Adrenal gland (tissue), 9 donors: ENCODE measurements at regions not wholly inside any gene's neighbourhood (a gene's known extent, or its start where the extent isn't known, plus 50 kb on each side); places are given as distances from the start of the nearest gene placed in this dataset.

Experiments used
- DNase-seq, 7 donors: peaks; one replicate each; pipeline ENCODE4 v3.0.0-alpha.2; 2019 to 2020
- H3K27ac ChIP-seq, 5 donors: fragments of 200-600 bp; sonication (generic) in 4 of 5; 1 replicate in 3 of 5; 2 replicates in 2 of 5; pipeline versions ENCODE4 v1.5.1 to v1.8.0; 2016 to 2020; ENCODE audit warnings: mild to moderate bottlenecking in 1 of 5
- H3K27me3 ChIP-seq: fragments of 200-600 bp; 2 replicates; pipeline ENCODE4 v1.8.0; 2021
- H3K36me3 ChIP-seq, 2 donors: fragments of 200-600 bp; replicated peaks in 1 of 2; 1 replicate in 1 of 2; 2 replicates in 1 of 2; pipeline versions ENCODE4 v1.5.1 to v1.8.0; 2018 to 2022
- H3K4me1 ChIP-seq, 2 donors: fragments of 200-600 bp; replicated peaks in 1 of 2; 1 replicate in 1 of 2; 2 replicates in 1 of 2; pipeline versions ENCODE4 v1.5.1 to v1.8.0; 2018 to 2021
- H3K4me3 ChIP-seq, 4 donors: fragments of 200-600 bp; sonication (generic) in 3 of 4; one replicate each; pipeline ENCODE4 v1.5.1; 2016 to 2018
- H3K9me3 ChIP-seq, 3 donors: fragments of 200-600 bp; sonication (generic) in 1 of 3; replicated peaks in 1 of 3; 1 replicate in 2 of 3; 2 replicates in 1 of 3; pipeline versions ENCODE4 v1.5.1 to v1.8.0; 2016 to 2021
- CTCF ChIP-seq, 6 experiments: fragments of 450-650 bp in 4 of 6; fragments of 200-600 bp in 2 of 6; sonication (generic) in 1 of 6; IDR thresholded peaks; 1 replicate in 5 of 6; 2 replicates in 1 of 6; pipeline versions ENCODE4 v1.5.1 to v1.8.0; 2016 to 2021; ENCODE audit warnings: antibody characterized with exemption in 6 of 6, mild to moderate bottlenecking in 2 of 6, moderate library complexity in 1 of 6
- POLR2A ChIP-seq, 2 donors: fragments of 450-650 bp; IDR thresholded peaks; one replicate each; pipeline ENCODE4 v1.6.1; 2017; ENCODE audit warnings: antibody characterized with exemption in 2 of 2, mild to moderate bottlenecking in 2 of 2, moderate library complexity in 1 of 2
- WGBS, 4 donors: extraction: QIAGEN DNeasy Blood & Tissue Kit in 2 of 4; methylation state at CpG; one replicate each; pipeline versions ENCODE4 v1.1.5 to v1.1.7; 2013 to 2017; 5-methylcytosine and 5-hydroxymethylcytosine counted together
- intact Hi-C, 2 donors: fragments of 100-400 bp; cut with DNase I; formaldehyde crosslinking; loops; one replicate each; pipeline versions ENCODE4 v1.14.1 to v1.15.0; 2022 to 2023
- donor health status: healthy with polysubstance abuse.
- donor health status: Bipolar disorder and iron deficiency.
- donor health status: DM: yes; HTN: yes; CAD: no.
- donor health status: DM: no; HTN: no; CAD: no.
- donor health status: DM: no; HTN: no; CAD: no.

DNA sequence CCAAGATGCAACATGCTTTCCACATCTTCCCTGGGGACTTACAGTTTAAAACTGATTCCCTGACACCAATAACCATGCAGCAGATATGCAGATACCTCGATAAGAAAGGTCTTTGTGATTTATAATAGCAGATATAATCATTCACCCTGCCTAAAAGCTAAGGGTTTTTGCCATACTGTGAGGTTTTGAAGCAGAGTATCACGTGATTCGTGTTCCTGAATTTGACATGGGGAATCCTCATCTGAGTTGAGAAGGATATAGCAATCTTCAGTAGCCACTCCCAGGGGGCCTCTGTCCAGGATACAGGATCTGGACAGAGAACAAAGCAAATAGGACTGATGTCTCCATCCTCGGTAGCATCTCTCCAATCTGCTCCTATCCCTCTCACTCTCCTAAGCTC, 79.1 kb upstream of the SDK2 start:
- WGBS, 4 donors: 64 to 81% (median 71%) methylated on average over 4 of the region's 4 CpGs
- TF ChIP-seq CTCF (IDR thresholded peaks at IDR 0.05) (no peak), POLR2A (IDR thresholded peaks at IDR 0.05) (no peak)
- no peak overlapping the region for H3K4me3 ChIP-seq
- H3K9me3 ChIP-seq: no peaks in the 10 kb centered on the region
- no peaks in the 10 kb centered on the region for H3K4me1 ChIP-seq
- H3K36me3 ChIP-seq: no peaks in the 10 kb centered on the region
- intact Hi-C loops: no loop called here
- H3K27ac ChIP-seq: no peak overlapping the region
- H3K27me3 ChIP-seq: no peaks in the 10 kb centered on the region
- DNase-seq: no peak

DNA sequence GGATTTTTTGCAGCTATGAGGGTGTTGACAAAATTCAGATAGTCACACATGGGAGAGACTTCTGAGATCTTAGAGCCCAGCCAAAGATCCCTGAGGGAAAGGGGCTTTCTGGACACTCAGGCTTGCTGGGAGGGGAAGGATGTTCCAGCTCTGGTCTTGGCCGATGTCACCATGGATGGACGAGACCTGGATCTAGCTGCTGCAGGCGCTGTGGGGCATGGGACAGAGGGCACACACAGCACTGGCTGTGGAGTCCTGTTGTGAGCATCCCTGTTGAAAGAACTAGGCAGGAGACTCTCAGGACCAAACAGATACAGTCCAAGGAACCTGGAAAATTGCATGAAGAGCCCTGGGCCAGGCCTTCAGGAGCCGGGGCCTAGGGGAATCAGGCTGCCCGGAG, 80.1 kb upstream of the SDK2 start:
- TF ChIP-seq POLR2A (IDR thresholded peaks at IDR 0.05) (no peak), CTCF (IDR thresholded peaks at IDR 0.05) (no peak)
- no peaks in the 10 kb centered on the region for H3K36me3 ChIP-seq
- H3K27ac ChIP-seq: no peak overlapping the region
- WGBS, 4 donors: 71 to 100% (median 91%) methylated on average over 3 to 5 of the region's 5 CpGs
- no peaks in the 10 kb centered on the region for H3K27me3 ChIP-seq
- intact Hi-C loops: no loop called here
- H3K4me1 ChIP-seq: no peaks in the 10 kb centered on the region
- H3K9me3 ChIP-seq: no peaks in the 10 kb centered on the region
- H3K4me3 ChIP-seq: no peak overlapping the region
- DNase-seq: no peak

GRCh38 chr17:73724990-73725389, 80.7 kb upstream of the SDK2 start:
- no peak for TF ChIP-seq CTCF (IDR thresholded peaks at IDR 0.05)
- no peak for TF ChIP-seq POLR2A (IDR thresholded peaks at IDR 0.05)
- no peaks in the 10 kb centered on the region for H3K4me1 ChIP-seq
- no peaks in the 10 kb centered on the region for H3K36me3 ChIP-seq
- H3K4me3 ChIP-seq: no peak overlapping the region
- DNase-seq: no peak
- H3K27me3 ChIP-seq: no peaks in the 10 kb centered on the region
- H3K27ac ChIP-seq: no peak overlapping the region
- 75 to 97% (median 91%) methylated on average over 4 of the region's 4 CpGs for WGBS, 4 donors
- no peaks in the 10 kb centered on the region for H3K9me3 ChIP-seq
- intact Hi-C loops: no loop called here

- Histone ChIP-seq H3K4me3 (no peak overlapping the region), H3K27ac (no peak overlapping the region), H3K9me3 (no peaks in the 10 kb centered on the region), H3K27me3 (no peaks in the 10 kb centered on the region), H3K4me1 (no peaks in the 10 kb centered on the region), H3K36me3 (no peaks in the 10 kb centered on the region)
- WGBS, 4 donors: 77 to 90% (median 84%) methylated on average over 6 to 12 of the region's 12 CpGs
- TF ChIP-seq POLR2A (IDR thresholded peaks at IDR 0.05) (no peak), CTCF (IDR thresholded peaks at IDR 0.05) (no peak)
- intact Hi-C loops: no loop called here
- no peak for DNase-seq
These were observed 81.7 kb upstream of the SDK2 start for GRCh38 chr17:73725794-73726515.
